ENCODE measurements at regions not wholly inside any gene's neighbourhood (a gene's known extent, or its start where the extent isn't known, plus 50 kb on each side); places are given as distances from the start of the nearest gene placed in this dataset.
"Not testable (repeated sequence)": the region's sequence is repeated elsewhere in the genome, so short reads cannot be mapped to it uniquely, and the experiment has no call there.

DNA sequence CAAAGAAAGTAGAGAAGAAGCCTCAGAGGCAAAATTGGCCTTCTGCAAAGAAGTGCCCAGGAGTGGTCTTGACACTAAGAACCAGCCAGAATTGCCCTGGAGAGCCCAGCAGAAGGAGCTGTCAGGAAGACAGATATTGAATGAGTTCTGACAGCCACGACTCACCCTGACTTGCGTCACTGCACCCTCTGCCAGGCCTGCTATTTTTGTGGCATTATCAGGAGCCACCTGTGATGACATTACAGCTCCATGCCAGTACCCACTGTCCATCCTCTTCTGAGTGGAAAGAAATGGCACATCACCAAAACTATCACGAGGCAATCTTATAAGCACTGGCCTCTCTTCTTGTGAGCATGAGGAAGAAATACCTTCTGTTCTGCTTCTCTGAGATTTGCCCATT, 67.7 kb downstream of the SMIM20 start:
- in situ Hi-C loops (cut with HindIII; ENCODE audit: low pct_ligation_motif_present, low pct_unique_long_range_greater_than_20kb, low sequenced_read_pairs) = no loop called here
- DNase-seq = no peak

DNA sequence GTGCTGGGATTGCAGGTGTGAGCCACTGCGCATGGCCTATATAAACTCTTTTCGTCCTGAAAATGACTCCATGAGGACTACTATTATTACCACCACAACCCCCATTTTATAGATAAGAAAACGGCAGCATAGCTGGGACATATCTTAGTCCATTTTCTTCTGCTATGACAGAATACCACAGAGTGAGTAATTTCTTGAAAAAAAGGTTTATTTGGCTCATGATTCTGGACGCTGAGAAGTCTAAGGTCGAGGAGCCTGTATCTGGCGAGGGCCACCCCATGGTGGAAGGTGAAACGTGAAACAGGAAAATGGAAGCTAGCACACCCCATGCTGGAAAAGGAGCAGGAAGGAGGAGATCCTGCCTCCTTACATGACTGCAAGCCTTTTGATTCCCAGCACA, 68.9 kb downstream of the SMIM20 start:
- in situ Hi-C loops (cut with HindIII; ENCODE audit: low pct_ligation_motif_present, low pct_unique_long_range_greater_than_20kb, low sequenced_read_pairs) = no loop called here

DNA sequence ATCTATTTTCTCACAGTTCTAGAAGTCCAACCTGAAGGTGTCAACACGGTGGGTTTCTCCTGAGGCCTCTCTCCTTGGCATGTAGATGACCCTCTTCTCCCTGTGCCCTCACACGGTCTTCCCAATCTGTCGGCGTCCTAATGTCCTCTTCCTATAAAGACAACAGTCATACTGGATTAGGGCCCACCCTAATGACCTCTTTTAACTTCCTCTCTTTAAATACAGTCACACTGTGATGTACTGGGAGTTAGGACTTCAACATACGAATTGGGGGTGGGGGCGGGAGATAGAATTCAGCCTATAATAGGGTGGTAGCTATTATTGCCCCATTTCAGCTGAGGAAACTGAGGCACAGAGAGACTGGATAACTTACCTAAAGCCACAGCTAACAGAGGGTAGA, 70.2 kb downstream of the SMIM20 start:
- in situ Hi-C loops (cut with HindIII; ENCODE audit: low pct_ligation_motif_present, low pct_unique_long_range_greater_than_20kb, low sequenced_read_pairs) = no loop called here
- DNase-seq = no peak

More for the DNA sequence above, 68.9 kb downstream of the SMIM20 start:
- no peak for DNase-seq

DNA sequence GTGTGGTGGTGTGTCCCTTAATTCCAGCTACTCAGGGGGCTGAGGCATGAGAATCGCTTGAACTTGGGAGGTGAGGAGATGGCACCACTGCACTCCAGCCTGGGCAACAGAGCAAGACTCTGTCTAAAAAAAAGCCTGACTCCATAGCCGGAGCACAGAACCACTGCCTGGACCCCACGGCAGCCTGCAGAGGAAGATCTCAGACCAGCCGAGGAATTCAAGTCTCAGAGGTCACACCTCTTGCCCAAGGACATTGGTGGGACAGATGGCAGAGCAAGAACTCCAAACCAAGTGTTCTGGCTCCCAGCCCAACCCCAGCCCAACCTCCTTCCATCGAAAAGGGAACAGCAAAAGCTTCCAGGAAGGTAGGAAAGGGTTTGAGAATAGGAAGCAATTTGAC, 70.8 kb downstream of the SMIM20 start:
- DNase-seq = no peak
- in situ Hi-C loops (cut with HindIII; ENCODE audit: low pct_ligation_motif_present, low pct_unique_long_range_greater_than_20kb, low sequenced_read_pairs) = no loop called here

DNA sequence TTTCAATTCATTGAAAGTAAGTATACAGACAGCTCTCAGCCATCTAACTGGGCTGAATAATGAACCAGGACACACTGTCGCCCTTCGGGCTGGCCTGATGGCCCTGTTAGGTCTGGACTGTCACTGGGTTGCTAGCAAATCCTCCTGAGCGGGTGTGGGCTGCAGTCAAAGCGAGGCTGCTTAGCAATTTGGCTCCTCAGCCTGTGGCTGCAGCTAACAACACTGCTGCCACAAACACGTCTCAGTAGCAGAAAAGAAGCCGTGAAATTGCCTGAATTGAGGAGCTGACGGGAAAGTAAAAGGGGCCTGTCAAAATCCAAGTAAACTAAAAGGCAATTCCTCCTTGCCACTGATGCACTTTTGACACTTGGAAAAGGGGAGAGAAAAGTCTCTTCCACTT, 72.8 kb downstream of the SMIM20 start:
- in situ Hi-C loops (cut with HindIII; ENCODE audit: low pct_ligation_motif_present, low pct_unique_long_range_greater_than_20kb, low sequenced_read_pairs) = no loop called here
- DNase-seq = no peak

DNA sequence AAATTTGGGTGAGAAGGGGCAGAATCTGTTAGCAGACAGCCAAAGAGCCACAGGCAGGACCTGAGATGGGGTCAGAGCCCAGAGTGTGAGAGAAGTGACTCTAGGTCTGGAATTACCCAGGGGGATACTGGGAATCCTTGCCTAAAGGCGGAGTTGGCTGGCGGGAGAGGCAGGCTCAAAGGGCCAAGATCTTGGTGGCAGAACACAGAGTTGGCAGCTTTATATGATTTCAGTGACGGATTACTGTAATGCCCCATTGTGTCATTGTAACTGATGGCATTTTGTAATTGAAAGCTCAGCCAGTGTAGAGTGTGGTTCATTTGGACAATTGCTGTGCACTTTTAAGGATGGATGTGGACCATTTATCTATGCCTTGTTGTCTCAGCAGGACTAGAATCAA, 77.3 kb downstream of the SMIM20 start:
- DNase-seq = no peak
- in situ Hi-C loops (cut with HindIII; ENCODE audit: low pct_ligation_motif_present, low pct_unique_long_range_greater_than_20kb, low sequenced_read_pairs) = no loop called here

DNA sequence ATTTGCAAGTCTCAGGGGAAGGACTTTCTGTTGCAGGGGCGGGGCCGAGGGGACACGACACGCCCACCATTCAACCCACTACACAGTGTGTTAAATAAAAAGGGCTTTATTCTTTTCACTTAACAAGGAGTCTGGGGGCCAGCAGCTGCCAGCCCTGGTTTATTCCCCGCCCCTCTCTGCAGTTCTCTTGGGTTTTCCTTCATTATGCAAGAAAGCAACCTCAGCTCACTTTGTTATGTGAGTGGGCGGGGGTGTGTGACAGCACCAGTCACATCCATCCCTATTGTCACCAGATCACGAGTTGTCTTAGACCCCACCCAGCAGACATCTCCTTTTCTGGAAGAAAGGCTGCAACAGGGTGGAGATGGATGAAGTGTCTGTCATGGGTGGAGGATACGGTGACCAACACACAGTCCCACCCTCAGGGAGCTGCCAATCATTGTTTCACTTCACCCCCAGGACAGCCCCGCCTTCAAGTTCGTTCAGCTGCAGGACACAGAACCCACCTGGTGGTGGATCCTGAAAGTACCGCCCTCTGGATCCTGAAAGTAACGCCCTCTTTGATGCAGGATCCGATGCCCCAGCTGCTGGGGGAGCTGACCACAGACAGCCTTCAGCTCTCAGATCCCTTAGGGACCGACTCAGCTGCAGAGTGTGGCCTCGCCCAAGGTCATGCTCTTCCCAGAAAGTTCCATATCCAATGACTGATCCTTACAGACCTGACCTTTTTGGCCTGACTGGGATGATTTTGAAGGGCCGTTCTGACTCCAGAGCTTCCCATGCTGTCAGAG, 79.6 kb downstream of the SMIM20 start:
- in situ Hi-C loops (cut with HindIII; ENCODE audit: low pct_ligation_motif_present, low pct_unique_long_range_greater_than_20kb, low sequenced_read_pairs) = no loop called here
- peak; percentile 15 for DNase-seq

DNA sequence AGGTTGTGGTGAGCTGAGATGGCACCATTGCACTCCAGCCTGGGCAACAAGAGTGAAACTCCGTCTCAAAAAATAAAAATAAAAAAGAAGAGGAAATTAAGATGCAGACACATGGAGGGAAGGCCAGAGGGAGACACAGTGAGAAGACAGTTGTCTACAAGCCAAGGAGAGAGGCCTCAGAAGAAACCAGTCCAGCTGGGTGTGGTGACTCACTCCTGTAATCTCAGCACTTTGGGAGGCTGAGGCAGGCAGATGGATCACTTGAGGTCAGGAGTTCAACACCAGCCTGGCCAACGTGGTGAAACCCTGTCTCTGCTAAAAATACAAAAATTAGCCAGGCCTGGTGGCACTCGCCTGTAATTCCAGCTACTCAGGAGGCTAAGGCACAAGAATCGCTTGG, 80.6 kb downstream of the SMIM20 start:
- in situ Hi-C loops (cut with HindIII; ENCODE audit: low pct_ligation_motif_present, low pct_unique_long_range_greater_than_20kb, low sequenced_read_pairs); DNase-seq: not testable (repeated sequence)

DNA sequence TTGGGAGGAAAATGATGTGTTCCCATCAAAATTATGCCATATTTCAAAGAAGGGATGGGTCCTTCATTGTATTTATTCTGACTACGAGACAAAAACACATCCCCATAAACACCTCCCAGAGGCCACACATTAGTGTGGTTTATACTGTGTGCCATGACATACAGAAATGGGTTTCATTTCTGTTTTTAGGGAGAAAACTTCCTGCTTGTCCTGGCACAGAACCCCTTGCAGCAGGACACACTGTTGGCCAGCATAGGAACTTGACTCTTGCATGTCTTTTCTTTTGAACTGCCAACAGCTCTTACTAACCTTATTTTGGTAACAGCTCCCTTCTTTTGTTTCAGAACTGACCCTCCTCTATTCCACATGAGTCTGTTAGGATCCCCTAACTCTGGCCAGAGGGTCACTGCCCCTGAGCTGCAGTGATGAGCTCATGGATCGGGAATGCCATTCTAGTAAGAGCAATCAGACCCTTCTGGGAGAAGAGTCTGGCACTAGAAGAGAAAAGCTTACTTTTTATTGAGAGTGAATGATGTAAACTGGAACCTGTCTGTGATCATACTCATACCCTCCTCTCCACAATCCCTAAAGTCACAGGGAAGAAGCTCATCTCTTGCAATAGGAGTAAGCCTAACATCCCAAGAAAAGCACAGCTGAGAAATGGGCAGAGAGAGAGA, 86.4 kb downstream of the SMIM20 start:
- no peak for DNase-seq
- in situ Hi-C loops (cut with HindIII; ENCODE audit: low pct_ligation_motif_present, low pct_unique_long_range_greater_than_20kb, low sequenced_read_pairs) = no loop called here

DNA sequence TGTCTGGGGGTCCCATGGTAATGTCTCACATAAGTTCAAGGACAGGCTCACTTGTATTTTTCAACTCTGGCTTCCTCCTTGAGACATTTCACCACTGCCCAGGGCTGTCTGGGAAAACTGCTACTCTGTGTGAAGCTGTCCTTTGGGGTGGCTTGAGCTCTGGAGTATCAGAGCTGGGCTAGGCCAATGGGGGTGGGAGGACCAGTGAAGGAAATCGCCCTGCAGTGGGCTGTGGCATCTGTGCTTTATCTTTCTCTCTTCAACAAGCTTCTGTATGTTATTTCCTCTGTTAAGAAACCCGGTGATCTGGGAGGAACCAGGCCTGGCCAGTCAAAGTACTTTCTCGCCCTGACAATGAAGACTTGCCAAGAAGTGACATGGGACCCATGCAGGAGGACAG, 87.4 kb downstream of the SMIM20 start:
- DNase-seq = no peak
- in situ Hi-C loops (cut with HindIII; ENCODE audit: low pct_ligation_motif_present, low pct_unique_long_range_greater_than_20kb, low sequenced_read_pairs) = no loop called here

DNA sequence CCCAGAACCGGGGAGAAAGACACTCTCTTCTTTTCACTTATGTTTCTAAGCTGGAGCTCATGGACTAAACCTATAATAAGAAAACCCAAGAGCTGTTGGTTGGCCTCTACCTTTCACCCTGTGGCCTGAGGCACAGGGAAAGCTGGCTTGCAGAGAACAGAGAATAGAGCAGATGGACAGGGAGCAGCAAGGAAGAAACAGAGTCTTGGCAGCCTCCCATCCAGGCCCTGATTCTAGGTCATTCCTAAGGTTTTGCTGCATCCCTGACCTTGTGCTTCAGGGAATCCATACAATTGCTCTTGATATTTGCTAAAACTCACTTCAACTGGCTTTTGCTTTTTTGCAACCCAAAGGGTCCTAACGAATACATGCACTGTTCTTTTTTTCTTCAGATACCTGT, 87.8 kb downstream of the SMIM20 start:
- no peak for DNase-seq
- in situ Hi-C loops (cut with HindIII; ENCODE audit: low pct_ligation_motif_present, low pct_unique_long_range_greater_than_20kb, low sequenced_read_pairs) = no loop called here

DNA sequence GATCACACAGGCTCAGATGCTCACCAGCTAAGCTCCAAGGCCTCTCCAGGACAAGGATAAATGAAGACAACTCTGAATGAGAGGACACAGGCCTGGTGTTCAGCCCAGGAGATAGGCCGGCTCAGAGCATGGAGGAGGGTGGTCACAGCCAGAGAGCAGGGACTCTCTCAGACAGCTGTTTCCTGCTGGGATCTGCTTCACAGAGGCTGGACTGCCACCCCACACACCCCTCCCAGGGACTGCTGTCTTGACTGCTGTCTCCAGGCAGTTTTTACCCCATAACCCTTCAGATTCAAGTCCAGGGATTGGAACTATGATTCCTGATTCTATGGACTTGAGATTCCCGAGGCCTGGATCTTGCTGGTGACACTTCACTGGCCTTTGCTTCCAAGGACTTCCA, 89.0 kb downstream of the SMIM20 start:
- in situ Hi-C loops (cut with HindIII; ENCODE audit: low pct_ligation_motif_present, low pct_unique_long_range_greater_than_20kb, low sequenced_read_pairs) = no loop called here
- DNase-seq = no peak

DNA sequence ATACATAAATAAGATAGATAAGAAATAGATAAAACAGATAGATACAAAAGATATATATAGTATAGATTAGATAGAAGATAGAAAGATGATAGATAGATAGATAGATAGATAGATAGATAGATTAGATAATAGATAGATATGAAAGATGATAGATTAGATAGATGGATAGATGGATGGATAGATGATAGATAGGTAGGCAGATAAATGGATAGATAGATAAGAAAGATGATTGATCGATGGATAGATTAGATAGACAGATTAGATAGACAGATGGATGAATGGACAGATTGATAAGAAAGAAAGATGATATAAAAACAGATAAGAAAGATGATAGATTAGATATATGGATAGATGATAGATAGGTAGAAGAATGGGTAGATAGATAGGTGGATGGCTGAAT, 90.3 kb downstream of the SMIM20 start:
- in situ Hi-C loops (cut with HindIII; ENCODE audit: low pct_ligation_motif_present, low pct_unique_long_range_greater_than_20kb, low sequenced_read_pairs) = no loop called here
- no peak for DNase-seq

DNA sequence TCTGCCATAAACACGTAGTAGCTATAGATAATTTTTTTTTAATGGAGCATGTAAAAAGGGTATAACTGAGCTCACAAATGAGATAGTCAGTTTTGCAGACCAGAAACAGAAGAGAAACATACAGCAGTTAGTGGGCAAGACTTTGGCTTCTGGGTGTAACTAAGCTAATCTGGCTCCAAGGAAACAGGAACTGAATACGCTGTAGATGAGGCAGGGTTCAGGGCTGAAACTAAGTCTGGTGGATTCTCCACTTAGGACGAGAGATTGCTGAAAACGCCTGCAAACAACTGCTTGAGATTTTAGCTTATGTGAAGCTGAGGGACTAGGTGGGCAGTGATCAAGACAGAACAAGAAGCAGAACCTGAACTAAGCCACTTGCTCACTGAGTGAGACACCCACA, 91.7 kb downstream of the SMIM20 start:
- in situ Hi-C loops (cut with HindIII; ENCODE audit: low pct_ligation_motif_present, low pct_unique_long_range_greater_than_20kb, low sequenced_read_pairs) = no loop called here
- DNase-seq = no peak

DNA sequence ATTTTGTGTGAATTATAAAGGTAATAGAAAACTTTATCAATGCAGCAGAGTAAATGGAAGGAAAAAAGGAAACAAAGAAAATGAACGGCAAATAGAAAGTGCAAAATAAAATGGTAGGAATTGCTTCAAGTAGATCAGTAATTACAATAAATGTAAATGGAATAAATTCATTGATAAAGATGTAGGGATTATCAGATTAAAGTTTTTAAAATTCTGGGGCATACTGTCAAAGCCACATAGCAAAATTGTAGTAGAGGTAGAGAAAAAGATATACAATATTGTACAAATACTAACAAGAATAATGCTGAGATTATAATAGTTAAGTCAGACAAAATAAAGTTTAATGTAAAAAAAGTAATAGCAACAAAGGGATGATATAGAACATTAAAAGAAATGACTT, 94.7 kb downstream of the SMIM20 start:
- in situ Hi-C loops (cut with HindIII; ENCODE audit: low pct_ligation_motif_present, low pct_unique_long_range_greater_than_20kb, low sequenced_read_pairs) = no loop called here
- DNase-seq = no peak

DNA sequence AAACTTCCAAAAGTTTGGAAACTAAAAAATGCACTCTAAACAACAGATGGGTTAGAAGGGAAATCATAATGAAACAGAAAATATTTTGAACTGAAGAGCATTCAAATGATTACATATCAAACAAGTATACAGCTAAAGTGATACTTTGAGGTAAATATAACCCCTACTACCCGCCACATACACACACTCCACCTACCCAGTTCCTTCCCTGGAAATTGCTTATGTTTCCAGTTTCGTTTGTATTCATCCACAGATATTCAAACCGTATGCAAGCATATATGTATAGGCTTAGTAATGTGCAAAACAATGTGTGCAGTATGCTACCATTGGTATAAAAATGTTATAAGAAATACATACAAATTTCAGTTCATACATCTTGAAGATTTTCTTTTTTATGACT, 95.5 kb downstream of the SMIM20 start:
- in situ Hi-C loops (cut with HindIII; ENCODE audit: low pct_ligation_motif_present, low pct_unique_long_range_greater_than_20kb, low sequenced_read_pairs) = no loop called here
- DNase-seq = no peak

DNA sequence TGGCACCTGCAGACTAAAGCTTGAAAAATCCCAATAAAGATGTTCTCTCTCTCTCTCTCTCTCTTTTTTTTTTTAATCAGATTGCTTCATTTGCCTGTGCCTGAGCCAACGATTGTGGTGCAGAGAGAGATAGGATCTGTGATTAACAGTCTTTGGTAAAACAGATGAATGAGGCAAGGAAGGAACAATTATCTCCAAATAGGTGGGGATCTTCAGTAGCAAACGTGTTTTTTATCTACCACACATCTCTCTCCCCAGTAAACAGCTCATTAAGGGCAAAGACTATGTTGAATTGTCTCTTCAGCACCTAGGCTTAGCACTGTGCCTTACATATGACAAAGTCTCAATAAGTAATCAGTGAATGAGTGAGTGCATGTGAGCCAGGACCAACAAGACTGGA, 96.3 kb downstream of the SMIM20 start:
- in situ Hi-C loops (cut with HindIII; ENCODE audit: low pct_ligation_motif_present, low pct_unique_long_range_greater_than_20kb, low sequenced_read_pairs) = no loop called here
- DNase-seq = no peak

DNA sequence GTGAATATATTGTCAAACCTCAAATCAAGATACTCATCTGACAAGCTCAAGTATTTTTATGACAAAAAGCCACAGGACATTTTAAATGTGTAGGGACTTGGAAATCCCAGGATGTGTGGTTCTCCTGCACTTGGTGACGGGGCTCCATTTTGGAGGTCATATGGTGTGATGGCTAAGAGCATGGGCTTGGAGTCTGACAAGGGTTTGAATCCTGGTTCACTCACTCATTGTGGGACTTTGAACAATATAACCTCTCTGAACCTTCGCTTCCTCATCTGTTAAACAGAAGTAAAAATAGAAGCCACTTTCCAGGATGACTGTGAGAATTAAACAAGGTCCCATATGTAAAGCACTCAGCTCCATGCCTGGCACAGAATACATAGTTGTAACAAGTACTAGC, 99.6 kb downstream of the SMIM20 start:
- in situ Hi-C loops (cut with HindIII; ENCODE audit: low pct_ligation_motif_present, low pct_unique_long_range_greater_than_20kb, low sequenced_read_pairs) = no loop called here

DNA sequence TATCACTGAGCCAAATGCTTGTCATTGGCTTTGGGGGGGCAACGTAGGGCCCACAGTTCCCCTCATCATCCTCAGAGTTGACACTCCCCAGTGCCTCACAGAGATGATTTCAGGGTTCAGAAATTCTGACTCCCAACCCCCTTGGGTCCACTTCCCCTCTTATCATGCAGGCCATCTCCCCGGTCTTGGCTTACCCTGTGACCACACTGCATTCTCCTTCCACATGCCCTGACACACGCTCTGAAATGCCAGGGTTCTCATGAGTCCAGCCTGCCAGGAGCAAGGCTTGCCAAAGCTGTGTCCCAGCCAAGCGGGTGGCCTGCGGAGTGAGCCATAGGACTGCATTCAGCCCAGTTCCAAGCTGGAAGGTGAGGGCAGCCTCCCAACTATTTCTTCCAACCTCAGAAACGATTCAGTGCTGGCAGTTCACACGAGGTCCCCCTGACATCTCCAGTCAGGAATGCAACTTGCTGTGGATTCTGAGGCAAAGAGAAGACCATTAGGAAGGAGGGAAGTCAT, 101.2 kb downstream of the SMIM20 start:
- in situ Hi-C loops (cut with HindIII; ENCODE audit: low pct_ligation_motif_present, low pct_unique_long_range_greater_than_20kb, low sequenced_read_pairs) = no loop called here
- DNase-seq = no peak

More for the DNA sequence above, 99.6 kb downstream of the SMIM20 start:
- no peak for DNase-seq

DNA sequence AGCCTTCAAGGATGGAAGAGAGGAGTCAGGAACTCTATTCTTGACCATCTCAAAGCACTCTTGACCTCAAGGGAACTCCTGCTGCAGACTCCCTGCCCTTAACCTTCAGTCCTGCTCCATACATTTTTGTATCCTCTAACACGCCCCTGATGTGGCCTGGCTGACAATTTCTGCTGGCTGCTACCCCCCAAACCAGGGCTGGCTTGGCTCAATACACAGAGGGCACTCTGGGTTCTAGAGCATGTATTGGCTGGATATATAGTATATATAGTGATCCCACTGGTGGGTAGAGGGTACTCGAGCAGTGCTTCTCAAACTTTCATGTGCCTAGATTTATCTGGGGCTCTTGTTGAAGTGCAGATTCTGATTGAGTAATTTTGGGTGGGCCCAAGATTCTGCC, 101.9 kb downstream of the SMIM20 start:
- no peak for DNase-seq
- in situ Hi-C loops (cut with HindIII; ENCODE audit: low pct_ligation_motif_present, low pct_unique_long_range_greater_than_20kb, low sequenced_read_pairs) = no loop called here

Data from ACHN (cell line).